ENCODE measurements at regions not wholly inside any gene's neighbourhood (a gene's known extent, or its start where the extent isn't known, plus 50 kb on each side); places are given as distances from the start of the nearest gene placed in this dataset.

- Mint-ChIP-seq H3K27ac (ENCODE audit: unreplicated experiment) (no peak overlapping the region), H3K4me1 (ENCODE audit: low read depth) (peaks cover 10% of the 10 kb centered on the region), H3K27me3 (ENCODE audit: low read depth) (no peaks in the 10 kb centered on the region), H3K4me3 (ENCODE audit: unreplicated experiment) (no peak overlapping the region), H3K36me3 (ENCODE audit: low read depth) (no peaks in the 10 kb centered on the region), H3K9me3 (ENCODE audit: low read depth) (no peaks in the 10 kb centered on the region)
- TF ChIP-seq CTCF (IDR thresholded peaks at IDR 0.05) = no peak
- no peak for DNase-seq (ENCODE audit: low spot score)
These were observed 123.7 kb downstream of the DAD1 start for GRCh38 chr14:22465201-22465840.

GRCh38 chr14:22464422-22465142, 124.4 kb downstream of the DAD1 start:
- Mint-ChIP-seq H3K27me3 (ENCODE audit: low read depth) (no peaks in the 10 kb centered on the region), H3K4me1 (ENCODE audit: low read depth) (peaks cover 7% of the 10 kb centered on the region), H3K9me3 (ENCODE audit: low read depth) (no peaks in the 10 kb centered on the region), H3K27ac (ENCODE audit: unreplicated experiment) (no peak overlapping the region), H3K4me3 (ENCODE audit: unreplicated experiment) (no peak overlapping the region), H3K36me3 (ENCODE audit: low read depth) (no peaks in the 10 kb centered on the region)
- TF ChIP-seq CTCF (IDR thresholded peaks at IDR 0.05) = no peak
- DNase-seq (ENCODE audit: low spot score) = no peak

DNA sequence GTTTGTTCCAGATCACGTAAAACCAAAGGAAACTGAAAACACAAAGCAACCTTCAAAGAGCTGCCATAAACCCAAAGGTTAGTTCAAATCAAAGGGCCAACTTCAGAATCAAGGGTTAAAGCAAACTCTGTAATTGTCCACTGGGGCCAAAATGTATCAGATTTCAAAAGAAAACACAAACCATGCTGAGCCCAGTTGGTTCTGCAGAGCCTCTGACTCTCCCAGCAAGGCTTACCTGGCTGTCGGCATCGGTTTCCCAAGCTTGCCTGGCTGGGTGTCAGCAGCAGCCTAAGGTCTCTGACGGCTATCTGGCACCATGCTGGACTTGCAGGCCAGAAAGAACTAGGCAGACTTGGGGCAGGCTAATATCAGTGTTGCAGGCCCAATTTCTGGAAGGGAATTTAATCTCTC, 125.3 kb downstream of the DAD1 start:
- H3K27ac Mint-ChIP-seq (ENCODE audit: unreplicated experiment) = no peak overlapping the region
- no peaks in the 10 kb centered on the region for H3K9me3 Mint-ChIP-seq (ENCODE audit: low read depth)
- no peak for DNase-seq (ENCODE audit: low spot score)
- no peak for TF ChIP-seq CTCF (IDR thresholded peaks at IDR 0.05)
- no peaks in the 10 kb centered on the region for H3K36me3 Mint-ChIP-seq (ENCODE audit: low read depth)
- no peak overlapping the region for H3K4me3 Mint-ChIP-seq (ENCODE audit: unreplicated experiment)
- peaks cover 2% of the 10 kb centered on the region for H3K4me1 Mint-ChIP-seq (ENCODE audit: low read depth)
- no peaks in the 10 kb centered on the region for H3K27me3 Mint-ChIP-seq (ENCODE audit: low read depth)

- DNase-seq (ENCODE audit: low spot score) = no peak
- H3K4me1 Mint-ChIP-seq (ENCODE audit: low read depth) = peaks cover 2% of the 10 kb centered on the region
- no peaks in the 10 kb centered on the region for H3K9me3 Mint-ChIP-seq (ENCODE audit: low read depth)
- no peaks in the 10 kb centered on the region for H3K27me3 Mint-ChIP-seq (ENCODE audit: low read depth)
- H3K27ac Mint-ChIP-seq (ENCODE audit: unreplicated experiment) = no peak overlapping the region
- no peak overlapping the region for H3K4me3 Mint-ChIP-seq (ENCODE audit: unreplicated experiment)
- H3K36me3 Mint-ChIP-seq (ENCODE audit: low read depth) = no peaks in the 10 kb centered on the region
- TF ChIP-seq CTCF (IDR thresholded peaks at IDR 0.05) = no peak
These were observed 126.1 kb downstream of the DAD1 start for GRCh38 chr14:22462923-22463322.

GRCh38 chr14:22460461-22461195, 128.4 kb downstream of the DAD1 start:
- Mint-ChIP-seq H3K27ac (ENCODE audit: unreplicated experiment) (no peak overlapping the region), H3K4me3 (ENCODE audit: unreplicated experiment) (no peak overlapping the region), H3K27me3 (ENCODE audit: low read depth) (peaks cover 2% of the 10 kb centered on the region), H3K9me3 (ENCODE audit: low read depth) (no peaks in the 10 kb centered on the region), H3K4me1 (ENCODE audit: low read depth) (no peaks in the 10 kb centered on the region), H3K36me3 (ENCODE audit: low read depth) (no peaks in the 10 kb centered on the region)
- no peak for DNase-seq (ENCODE audit: low spot score)
- TF ChIP-seq CTCF (IDR thresholded peaks at IDR 0.05) = no peak
